ENCODE measurements at regions not wholly inside any gene's neighbourhood (a gene's known extent, or its start where the extent isn't known, plus 50 kb on each side); places are given as distances from the start of the nearest gene placed in this dataset.

DNA sequence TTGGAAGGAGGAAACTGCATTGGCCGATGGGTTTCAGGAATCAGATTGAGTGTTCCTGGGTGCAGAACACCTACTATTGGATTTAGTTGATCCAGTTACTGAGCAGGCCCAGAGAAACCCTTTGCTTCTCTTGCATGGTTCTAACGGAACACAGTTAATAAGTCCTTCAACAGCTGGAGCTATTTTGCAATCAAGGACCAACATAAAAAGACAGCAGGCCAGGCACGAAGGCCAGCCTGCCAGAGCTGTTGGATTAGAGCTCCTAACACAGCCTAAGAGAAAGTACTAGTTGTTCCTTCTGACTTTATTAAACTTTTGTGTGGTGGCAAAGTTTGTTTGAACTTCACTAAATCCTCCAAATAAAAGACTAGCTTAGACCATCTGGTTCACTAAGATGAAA, 148.0 kb upstream of the LMO4 start:
- Histone ChIP-seq H3K4me2 (ENCODE audit: low read length) (no peak overlapping the region), H2AFZ (no peak overlapping the region), H3K4me3 (ENCODE audit: low read depth, low read length) (no peak overlapping the region), H3K9ac (no peak overlapping the region), H3K4me1 (no peaks in the 10 kb centered on the region), H3K27me3 (ENCODE audit: control insufficient read depth, insufficient read depth, low read length) (no peaks in the 10 kb centered on the region), H3K36me3 (ENCODE audit: control insufficient read depth, insufficient read depth, low read length) (no peaks in the 10 kb centered on the region), H3K27ac (no peak overlapping the region), H3K79me2 (no peaks in the 10 kb centered on the region), H3K9me3 (ENCODE audit: control insufficient read depth, low read length) (no peaks in the 10 kb centered on the region)
- TF ChIP-seq, protein P1, sequence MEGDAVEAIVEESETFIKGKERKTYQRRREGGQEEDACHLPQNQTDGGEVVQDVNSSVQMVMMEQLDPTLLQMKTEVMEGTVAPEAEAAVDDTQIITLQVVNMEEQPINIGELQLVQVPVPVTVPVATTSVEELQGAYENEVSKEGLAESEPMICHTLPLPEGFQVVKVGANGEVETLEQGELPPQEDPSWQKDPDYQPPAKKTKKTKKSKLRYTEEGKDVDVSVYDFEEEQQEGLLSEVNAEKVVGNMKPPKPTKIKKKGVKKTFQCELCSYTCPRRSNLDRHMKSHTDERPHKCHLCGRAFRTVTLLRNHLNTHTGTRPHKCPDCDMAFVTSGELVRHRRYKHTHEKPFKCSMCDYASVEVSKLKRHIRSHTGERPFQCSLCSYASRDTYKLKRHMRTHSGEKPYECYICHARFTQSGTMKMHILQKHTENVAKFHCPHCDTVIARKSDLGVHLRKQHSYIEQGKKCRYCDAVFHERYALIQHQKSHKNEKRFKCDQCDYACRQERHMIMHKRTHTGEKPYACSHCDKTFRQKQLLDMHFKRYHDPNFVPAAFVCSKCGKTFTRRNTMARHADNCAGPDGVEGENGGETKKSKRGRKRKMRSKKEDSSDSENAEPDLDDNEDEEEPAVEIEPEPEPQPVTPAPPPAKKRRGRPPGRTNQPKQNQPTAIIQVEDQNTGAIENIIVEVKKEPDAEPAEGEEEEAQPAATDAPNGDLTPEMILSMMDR (IDR thresholded peaks at IDR 0.05) = no peak

DNA sequence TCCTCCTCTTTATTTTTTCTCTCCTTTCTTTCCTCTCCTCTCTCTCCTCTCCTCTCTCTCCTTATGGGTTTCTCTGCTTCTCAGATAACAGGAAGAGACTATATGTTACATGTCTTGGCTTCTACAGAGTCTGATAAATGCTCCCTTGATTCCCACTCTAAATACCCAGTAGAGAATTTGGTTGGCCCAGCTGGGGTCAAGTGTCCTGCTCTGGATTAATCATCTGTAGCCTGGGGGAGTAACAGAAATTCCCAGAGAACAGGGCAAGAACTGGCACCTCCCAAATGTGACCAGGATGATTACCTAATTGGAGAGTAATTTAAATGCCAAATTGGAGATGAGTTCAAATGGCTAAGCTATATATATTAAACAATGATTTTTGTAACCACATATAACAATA, 146.1 kb upstream of the LMO4 start:
- H3K4me3 ChIP-seq (ENCODE audit: low read depth, low read length) = no peak overlapping the region
- H3K27me3 ChIP-seq (ENCODE audit: control insufficient read depth, insufficient read depth, low read length) = no peaks in the 10 kb centered on the region
- H3K79me2 ChIP-seq = no peaks in the 10 kb centered on the region
- no peaks in the 10 kb centered on the region for H3K9me3 ChIP-seq (ENCODE audit: control insufficient read depth, low read length)
- H2AFZ ChIP-seq = no peak overlapping the region
- H3K27ac ChIP-seq = no peak overlapping the region
- TF ChIP-seq, protein P1 (IDR thresholded peaks at IDR 0.05) = no peak
- no peaks in the 10 kb centered on the region for H3K36me3 ChIP-seq (ENCODE audit: control insufficient read depth, insufficient read depth, low read length)
- no peak overlapping the region for H3K9ac ChIP-seq
- H3K4me2 ChIP-seq (ENCODE audit: low read length) = no peak overlapping the region
- no peaks in the 10 kb centered on the region for H3K4me1 ChIP-seq

DNA sequence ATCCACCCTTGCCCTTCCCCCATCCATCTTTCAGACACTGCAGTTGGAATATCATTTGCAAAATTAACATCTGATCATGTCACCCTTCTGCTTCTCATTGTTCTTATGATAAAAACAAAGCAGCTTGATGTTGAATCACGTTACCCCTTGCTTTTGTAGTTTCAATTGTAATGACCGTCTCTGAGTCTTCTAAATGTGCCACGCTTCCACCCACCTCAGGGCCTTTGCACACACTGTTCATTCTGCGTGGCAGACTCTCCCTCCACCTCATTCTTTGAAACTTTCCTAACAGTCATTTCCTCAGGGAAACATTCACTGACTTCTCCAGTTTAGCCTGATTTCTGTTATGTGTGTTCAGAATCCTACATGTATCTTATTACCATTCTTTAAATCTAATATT, 143.6 kb upstream of the LMO4 start:
- Histone ChIP-seq H3K36me3 (ENCODE audit: control insufficient read depth, insufficient read depth, low read length) (no peaks in the 10 kb centered on the region), H3K4me2 (ENCODE audit: low read length) (no peak overlapping the region), H3K4me1 (no peaks in the 10 kb centered on the region), H3K79me2 (no peaks in the 10 kb centered on the region), H3K27ac (no peak overlapping the region), H3K4me3 (ENCODE audit: low read depth, low read length) (no peak overlapping the region), H3K9ac (no peak overlapping the region), H3K9me3 (ENCODE audit: control insufficient read depth, low read length) (no peaks in the 10 kb centered on the region), H2AFZ (no peak overlapping the region), H3K27me3 (ENCODE audit: control insufficient read depth, insufficient read depth, low read length) (no peaks in the 10 kb centered on the region)
- TF ChIP-seq, protein P1 (IDR thresholded peaks at IDR 0.05) = no peak

DNA sequence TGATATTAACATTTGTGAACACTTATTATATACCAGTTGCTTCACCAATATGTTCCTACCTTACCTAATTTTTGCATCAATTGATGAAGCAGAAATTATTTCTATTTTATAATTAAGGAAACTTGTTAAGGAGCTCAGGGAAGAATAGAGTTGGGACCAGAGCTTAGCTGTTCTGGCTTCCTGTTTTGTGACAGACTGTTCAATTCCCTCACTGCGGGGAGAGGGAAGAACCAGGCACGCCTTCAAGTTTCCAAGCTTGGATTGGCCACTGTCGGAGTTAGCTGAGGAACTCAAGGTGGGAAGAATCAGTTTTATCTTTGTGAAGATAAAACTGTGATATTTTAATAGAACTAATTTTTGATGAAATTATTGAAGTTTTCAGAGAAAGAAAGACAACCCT, 142.3 kb upstream of the LMO4 start:
- H3K4me3 ChIP-seq (ENCODE audit: low read depth, low read length) = no peak overlapping the region
- no peaks in the 10 kb centered on the region for H3K79me2 ChIP-seq
- no peak overlapping the region for H3K9ac ChIP-seq
- H3K9me3 ChIP-seq (ENCODE audit: control insufficient read depth, low read length) = no peaks in the 10 kb centered on the region
- no peaks in the 10 kb centered on the region for H3K27me3 ChIP-seq (ENCODE audit: control insufficient read depth, insufficient read depth, low read length)
- no peaks in the 10 kb centered on the region for H3K4me1 ChIP-seq
- TF ChIP-seq, protein P1 (IDR thresholded peaks at IDR 0.05) = no peak
- no peak overlapping the region for H2AFZ ChIP-seq
- H3K4me2 ChIP-seq (ENCODE audit: low read length) = no peak overlapping the region
- H3K27ac ChIP-seq = no peak overlapping the region
- no peaks in the 10 kb centered on the region for H3K36me3 ChIP-seq (ENCODE audit: control insufficient read depth, insufficient read depth, low read length)

DNA sequence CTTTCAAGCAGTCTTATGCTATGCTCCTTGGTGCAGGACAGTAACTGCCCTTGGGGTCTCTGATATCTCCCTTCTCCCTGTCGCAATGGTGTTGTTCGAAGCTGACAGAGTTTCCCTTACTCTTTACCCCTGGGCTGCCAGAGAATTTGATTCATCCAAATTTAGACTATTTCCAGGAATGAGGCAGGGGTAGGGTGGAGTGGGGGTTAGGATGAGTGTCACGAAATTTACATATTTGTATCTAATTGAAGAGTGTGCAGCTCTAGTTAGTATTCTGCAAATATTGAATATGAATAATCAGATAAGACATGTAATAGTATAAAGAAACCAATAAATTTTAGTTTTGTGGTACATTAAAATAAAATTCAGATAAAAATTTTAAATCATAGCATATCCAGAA, 140.0 kb upstream of the LMO4 start:
- no peaks in the 10 kb centered on the region for H3K9me3 ChIP-seq (ENCODE audit: control insufficient read depth, low read length)
- no peaks in the 10 kb centered on the region for H3K79me2 ChIP-seq
- H3K27ac ChIP-seq = no peak overlapping the region
- no peak overlapping the region for H3K4me2 ChIP-seq (ENCODE audit: low read length)
- TF ChIP-seq, protein P1 (IDR thresholded peaks at IDR 0.05) = no peak
- no peaks in the 10 kb centered on the region for H3K27me3 ChIP-seq (ENCODE audit: control insufficient read depth, insufficient read depth, low read length)
- H3K4me3 ChIP-seq (ENCODE audit: low read depth, low read length) = no peak overlapping the region
- H3K4me1 ChIP-seq = no peaks in the 10 kb centered on the region
- no peak overlapping the region for H3K9ac ChIP-seq
- H2AFZ ChIP-seq = no peak overlapping the region
- H3K36me3 ChIP-seq (ENCODE audit: control insufficient read depth, insufficient read depth, low read length) = no peaks in the 10 kb centered on the region

Measured in parathyroid adenoma (tissue), 2 donors.